Spleen (tissue), 11 donors: ENCODE measurements at regions not wholly inside any gene's neighbourhood (a gene's known extent, or its start where the extent isn't known, plus 50 kb on each side); places are given as distances from the start of the nearest gene placed in this dataset.

Experiments
- DNase-seq: peaks from one replicate; pipeline ENCODE4 v3.0.0-alpha.2; 2020
- H3K27ac ChIP-seq, 8 donors: fragments of 200-600 bp; sonication (generic) in 7 of 8; 1 replicate in 4 of 8; 2 replicates in 4 of 8; pipeline versions ENCODE4 v1.5.0 to v1.8.0; 2016 to 2021; ENCODE audit warnings: inconsistent platforms in 4 of 8, mild to moderate bottlenecking in 4 of 8, moderate library complexity in 1 of 8
- H3K27me3 ChIP-seq, 7 donors: fragments of 200-600 bp; sonication (generic) in 6 of 7; replicated peaks in 1 of 7; 1 replicate in 4 of 7; 2 replicates in 3 of 7; pipeline versions ENCODE4 v1.5.0 to v1.8.0; 2016 to 2021; ENCODE audit warnings: inconsistent platforms in 3 of 7, mild to moderate bottlenecking in 1 of 7
- H3K36me3 ChIP-seq, 6 donors: fragments of 200-600 bp; sonication (generic) in 5 of 6; 1 replicate in 4 of 6; 2 replicates in 2 of 6; pipeline versions ENCODE4 v1.5.0 to v1.8.0; 2016 to 2021; ENCODE audit warnings: inconsistent platforms in 2 of 6
- H3K4me1 ChIP-seq, 6 donors: fragments of 200-600 bp; sonication (generic) in 5 of 6; 1 replicate in 3 of 6; 2 replicates in 3 of 6; pipeline versions ENCODE4 v1.5.0 to v1.8.0; 2016 to 2021; ENCODE audit warnings: inconsistent platforms in 3 of 6
- H3K4me3 ChIP-seq, 8 donors: fragments of 200-600 bp; sonication (generic) in 7 of 8; 1 replicate in 4 of 8; 2 replicates in 4 of 8; pipeline versions ENCODE4 v1.5.0 to v1.8.0; 2016 to 2021; ENCODE audit warnings: inconsistent platforms in 4 of 8, mild to moderate bottlenecking in 4 of 8, moderate library complexity in 2 of 8
- H3K9me3 ChIP-seq, 8 donors: fragments of 200-600 bp; sonication (generic) in 7 of 8; 1 replicate in 4 of 8; 2 replicates in 4 of 8; pipeline versions ENCODE4 v1.5.0 to v1.8.0; 2016 to 2021; ENCODE audit warnings: inconsistent platforms in 4 of 8
- CTCF ChIP-seq, 11 experiments: fragments of 200-600 bp in 7 of 11; fragments of 450-650 bp in 4 of 11; sonication (generic) in 4 of 11; IDR thresholded peaks in 8 of 11; conservative IDR thresholded peaks in 3 of 11; 1 replicate in 7 of 11; 2 replicates in 4 of 11; pipeline versions ENCODE4 v1.4.0 to v1.8.0; 2016 to 2021; ENCODE audit warnings: antibody characterized with exemption in 11 of 11, inconsistent platforms in 4 of 11, mild to moderate bottlenecking in 1 of 11
- POLR2A ChIP-seq, 3 donors: fragments of 450-650 bp; IDR thresholded peaks; one replicate each; pipeline ENCODE4 v1.5.1; 2017; ENCODE audit warnings: antibody characterized with exemption in 3 of 3, mild to moderate bottlenecking in 1 of 3
- POLR2AphosphoS5 ChIP-seq, 3 donors: sonication (generic); formaldehyde crosslinking; IDR thresholded peaks; one replicate each; pipeline ENCODE4 v1.5.1; 2017; ENCODE audit warnings: antibody characterized with exemption in 3 of 3
- WGBS, 5 donors: extraction: QIAGEN DNeasy Blood & Tissue Kit in 3 of 5; methylation state at CpG; one replicate each; pipeline versions ENCODE4 v1.1.5 to v1.1.7; 2013 to 2018; 5-methylcytosine and 5-hydroxymethylcytosine counted together
- intact Hi-C: fragments of 100-400 bp; cut with DNase I; formaldehyde crosslinking; loops from one replicate; pipeline ENCODE4 v1.15.0; 2023; ENCODE audit warnings: low total_unique reads
- donor health status: healthy with polysubstance abuse.
- donor health status: DM: no; HTN: no; CAD: no; lungs with moderate emphysema.
- donor health status: DM: no; HTN: no; CAD: no.
- donor health status: Bipolar disorder and iron deficiency.
- donor health status: healthy.
- donor health status: DM: no; HTN: no; CAD: no.
- donor health status: DM: yes; HTN: yes; CAD: no.

- no peak for DNase-seq
- WGBS, 5 donors, result 75 to 93% (median 84%) methylated on average over 3 of the region's 3 CpGs
- Histone ChIP-seq H3K4me1 (peaks cover 0 to 14% (median 7%) of the 10 kb centered on the region in 6 donors), H3K27ac (no peak overlapping the region), H3K36me3 (no peaks in the 10 kb centered on the region), H3K4me3 (no peak overlapping the region), H3K9me3 (no peaks in the 10 kb centered on the region), H3K27me3 (no peaks in the 10 kb centered on the region)
- TF ChIP-seq CTCF (IDR thresholded peaks at IDR 0.05 in 8 of 11, conservative IDR thresholded peaks at IDR 0.05 in 3 of 11), result no peak
- TF ChIP-seq POLR2A (IDR thresholded peaks at IDR 0.05), result no peak
- no peak for TF ChIP-seq POLR2AphosphoS5 (IDR thresholded peaks at IDR 0.05)
- intact Hi-C loops, result no loop called here
Measured at GRCh38 chr18:22320771-22321170, 96.9 kb downstream of the CTAGE1 start.

GRCh38 chr18:22320155-22320554, 97.6 kb downstream of the CTAGE1 start:
- peaks cover 0 to 14% (median 7%) of the 10 kb centered on the region in 6 donors for H3K4me1 ChIP-seq
- intact Hi-C loops, result no loop called here
- WGBS, 5 donors, result 65 to 93% (median 82%) methylated on average over 4 of the region's 4 CpGs
- no peak for TF ChIP-seq POLR2AphosphoS5 (IDR thresholded peaks at IDR 0.05)
- no peak for TF ChIP-seq CTCF (IDR thresholded peaks at IDR 0.05 in 8 of 11, conservative IDR thresholded peaks at IDR 0.05 in 3 of 11)
- TF ChIP-seq POLR2A (IDR thresholded peaks at IDR 0.05), result no peak
- H3K27me3 ChIP-seq, result no peaks in the 10 kb centered on the region
- H3K27ac ChIP-seq, result no peak overlapping the region
- H3K9me3 ChIP-seq, result no peaks in the 10 kb centered on the region
- H3K4me3 ChIP-seq, result no peak overlapping the region
- no peak for DNase-seq
- H3K36me3 ChIP-seq, result no peaks in the 10 kb centered on the region

- no peak overlapping the region for H3K4me3 ChIP-seq
- no peak for DNase-seq
- 73 to 84% (median 79%) methylated on average over 8 of the region's 8 CpGs for WGBS, 5 donors
- intact Hi-C loops, result no loop called here
- H3K27ac ChIP-seq, result no peak overlapping the region
- H3K27me3 ChIP-seq, result no peaks in the 10 kb centered on the region
- no peaks in the 10 kb centered on the region for H3K36me3 ChIP-seq
- TF ChIP-seq POLR2AphosphoS5 (IDR thresholded peaks at IDR 0.05), result no peak
- H3K4me1 ChIP-seq, result peaks cover 0 to 2% (median under 1%) of the 10 kb centered on the region in 6 donors
- H3K9me3 ChIP-seq, result no peaks in the 10 kb centered on the region
Measured at GRCh38 chr18:22318745-22319407, 98.8 kb downstream of the CTAGE1 start.

GRCh38 chr18:22314420-22314819, 103.3 kb downstream of the CTAGE1 start:
- H3K27me3 ChIP-seq, result no peaks in the 10 kb centered on the region
- no peak for DNase-seq
- TF ChIP-seq POLR2AphosphoS5 (IDR thresholded peaks at IDR 0.05) (no peak), CTCF (IDR thresholded peaks at IDR 0.05 in 8 of 11, conservative IDR thresholded peaks at IDR 0.05 in 3 of 11) (no peak), POLR2A (IDR thresholded peaks at IDR 0.05) (no peak)
- no peaks in the 10 kb centered on the region for H3K36me3 ChIP-seq
- H3K9me3 ChIP-seq, result no peaks in the 10 kb centered on the region
- WGBS, 5 donors, result 79 to 88% (median 87%) methylated on average over 3 of the region's 3 CpGs
- intact Hi-C loops, result no loop called here
- no peak overlapping the region for H3K4me3 ChIP-seq
- H3K4me1 ChIP-seq, result no peaks in the 10 kb centered on the region
- no peak overlapping the region for H3K27ac ChIP-seq
